PC-9 (cell line): ENCODE measurements at regions not wholly inside any gene's neighbourhood (a gene's known extent, or its start where the extent isn't known, plus 50 kb on each side); places are given as distances from the start of the nearest gene placed in this dataset.
"Not testable (repeated sequence)": the region's sequence is repeated elsewhere in the genome, so short reads cannot be mapped to it uniquely, and the experiment has no call there.

Source experiments
- BruUV-seq: library from RNA; stranded (reverse); fragments of 400-500 nt; replicated peaks from 2 replicates; lab custom pipeline; 2021; lab: Mats Ljungman, UMichigan
- CTCF ChIA-PET: fragments of 300-600 bp; sonication (Branson Sonifier 250); formaldehyde crosslinking; loops from one replicate; lab custom pipeline; 2022; ENCODE audit warnings: antibody characterized with exemption; lab: Charles Lee
- POLR2A ChIA-PET: fragments of 300-600 bp; sonication (Branson Sonifier 250); formaldehyde crosslinking; loops from one replicate; lab custom pipeline; 2022; ENCODE audit warnings: antibody characterized with exemption; ENCODE audit not compliant: unreplicated experiment; lab: Charles Lee
- DNase-seq, 2 experiments: peaks; one replicate each; pipeline versions ENCODE4 v3.0.0 to v3.0.0-alpha.2; 2015 to 2022; ENCODE audit warnings: mixed read lengths in 1 of 2
- H2AFZ ChIP-seq: fragments of 200-600 bp; sonication (generic); 2 replicates; pipeline ENCODE4 v1.8.1; 2017; ENCODE audit warnings: antibody characterized with exemption
- H3F3A ChIP-seq: fragments of 200-600 bp; sonication (generic); 2 replicates; pipeline ENCODE4 v1.8.1; 2017; ENCODE audit warnings: antibody characterized with exemption, mild to moderate bottlenecking, low read depth; ENCODE audit not compliant: insufficient read depth
- H3K27ac ChIP-seq: fragments of 200-600 bp; sonication (generic); 2 replicates; pipeline ENCODE4 v1.6.1; 2016; ENCODE audit warnings: mixed run types
- H3K27me3 ChIP-seq: fragments of 200-600 bp; sonication (generic); 2 replicates; pipeline ENCODE4 v1.6.1; 2016; ENCODE audit warnings: low read depth, mixed run types; ENCODE audit not compliant: insufficient read depth
- H3K36me3 ChIP-seq: fragments of 200-600 bp; sonication (generic); 2 replicates; pipeline ENCODE4 v1.6.1; 2016; ENCODE audit warnings: low read depth, mixed run types
- H3K4me1 ChIP-seq: fragments of 200-600 bp; sonication (generic); replicated peaks from 2 replicates; pipeline ENCODE4 v1.6.1; 2016; ENCODE audit warnings: mixed run types; ENCODE audit not compliant: insufficient read depth
- H3K4me2 ChIP-seq: fragments of 200-600 bp; sonication (generic); 2 replicates; pipeline ENCODE4 v1.6.1; 2017; ENCODE audit warnings: mixed run types
- H3K4me3 ChIP-seq: fragments of 200-600 bp; sonication (generic); 2 replicates; pipeline ENCODE4 v1.6.1; 2016; ENCODE audit warnings: mixed run types
- H3K79me2 ChIP-seq: fragments of 200-600 bp; sonication (generic); 2 replicates; pipeline ENCODE4 v1.6.1; 2017; ENCODE audit warnings: low read depth, mixed run types
- H3K9me2 ChIP-seq: fragments of 200-600 bp; sonication (generic); 2 replicates; pipeline ENCODE4 v1.8.1; 2017; ENCODE audit warnings: mild to moderate bottlenecking; ENCODE audit not compliant: insufficient read depth
- H3K9me3 ChIP-seq: fragments of 200-600 bp; sonication (generic); 2 replicates; pipeline ENCODE4 v1.8.1; 2016; ENCODE audit warnings: low read depth; ENCODE audit not compliant: insufficient read depth
- H4K20me1 ChIP-seq: fragments of 200-600 bp; sonication (generic); 2 replicates; pipeline ENCODE4 v1.8.1; 2017; ENCODE audit not compliant: insufficient read depth
- CTCF ChIP-seq: fragments of 200-600 bp; sonication (generic); conservative IDR thresholded peaks from 2 replicates; pipeline ENCODE4 v1.6.1; 2017; ENCODE audit warnings: mixed run types, antibody characterized with exemption, mild to moderate bottlenecking, moderate library complexity
- EZH2 ChIP-seq: fragments of 200-600 bp; sonication (generic); IDR thresholded peaks from 2 replicates; pipeline ENCODE4 v1.8.0; 2017; ENCODE audit warnings: antibody characterized with exemption, low read depth
- intact Hi-C: fragments of 100-400 bp; cut with micrococcal nuclease; formaldehyde crosslinking; loops from one replicate; pipeline ENCODE4 v1.10.0; 2022; ENCODE audit not compliant: unreplicated experiment

GRCh38 chr6:21756487-21756886 lies 162.9 kb downstream of the SOX4 start:
- Histone ChIP-seq H3K9me2 (no peaks in the 10 kb centered on the region), H3K4me1 (peaks cover 42% of the 10 kb centered on the region), H3F3A (peaks cover 26% of the 10 kb centered on the region; the same call in 1 of the 2 replicates), H3K9me3 (no peaks in the 10 kb centered on the region), H2AFZ (no peak overlapping the region), H3K36me3 (no peaks in the 10 kb centered on the region), H4K20me1 (no peaks in the 10 kb centered on the region), H3K27ac (no peak overlapping the region), H3K79me2 (no peaks in the 10 kb centered on the region), H3K4me3 (no peak overlapping the region), H3K4me2 (no peak overlapping the region), H3K27me3 (no peaks in the 10 kb centered on the region)
- ChIA-PET CTCF (no interaction called here), POLR2A (no interaction called here)
- intact Hi-C loops: no loop called here
- no peak for TF ChIP-seq CTCF
- TF ChIP-seq EZH2: no peak
- no TSS peak for BruUV-seq
- DNase-seq: no peak

- H3K9me3 ChIP-seq, H3K27me3 ChIP-seq, DNase-seq, intact Hi-C loops, H4K20me1 ChIP-seq, H3K36me3 ChIP-seq, BruUV-seq, H3K27ac ChIP-seq, POLR2A ChIA-PET, H2AFZ ChIP-seq, H3K4me3 ChIP-seq, H3K9me2 ChIP-seq, H3K4me2 ChIP-seq, CTCF ChIA-PET, H3K79me2 ChIP-seq: not testable (repeated sequence)
- H3F3A ChIP-seq: peaks cover 17% of the 10 kb centered on the region; the same call in 1 of the 2 replicates
- peaks cover 33% of the 10 kb centered on the region for H3K4me1 ChIP-seq
These were observed 163.8 kb downstream of the SOX4 start for GRCh38 chr6:21757392-21757791.

GRCh38 chr6:21759721-21760120 lies 166.2 kb downstream of the SOX4 start:
- TF ChIP-seq EZH2: no peak
- TF ChIP-seq CTCF: no peak
- Histone ChIP-seq H3K79me2 (no peaks in the 10 kb centered on the region), H3K9me3 (no peaks in the 10 kb centered on the region), H3K9me2 (no peaks in the 10 kb centered on the region), H3K4me3 (no peak overlapping the region), H3K36me3 (no peaks in the 10 kb centered on the region), H3K4me2 (no peak overlapping the region), H3K27ac (no peak overlapping the region), H3F3A (peaks cover 1% of the 10 kb centered on the region; the same call in 1 of the 2 replicates), H2AFZ (no peak overlapping the region; the same call in 1 of the 2 replicates), H4K20me1 (no peaks in the 10 kb centered on the region), H3K27me3 (no peaks in the 10 kb centered on the region), H3K4me1 (peaks cover 13% of the 10 kb centered on the region)
- BruUV-seq: no TSS peak
- POLR2A ChIA-PET: interaction anchor here (0.5 to 0.7 kb wide), 2 partner anchors 89 to 852 kb away, joined by 3 to 11 read pairs; no protein-coding TSS in a partner anchor
- DNase-seq: no peak
- intact Hi-C loops: no loop called here
- CTCF ChIA-PET: interaction anchor here (0.7 kb wide), 1 partner anchor 20 kb away, joined by 13 read pairs; no protein-coding TSS in a partner anchor

GRCh38 chr6:21761053-21761730 lies 167.6 kb downstream of the SOX4 start:
- H2AFZ ChIP-seq, H3K27me3 ChIP-seq, H3K9me2 ChIP-seq, H4K20me1 ChIP-seq, intact Hi-C loops, H3F3A ChIP-seq, H3K27ac ChIP-seq, H3K36me3 ChIP-seq, BruUV-seq, H3K9me3 ChIP-seq, H3K4me3 ChIP-seq, H3K79me2 ChIP-seq, CTCF ChIA-PET, DNase-seq, H3K4me2 ChIP-seq: not testable (repeated sequence)
- POLR2A ChIA-PET: interaction anchor here (0.5 to 0.6 kb wide), 2 partner anchors 149 to 381 kb away, joined by 5 to 22 read pairs; no protein-coding TSS in a partner anchor
- peaks cover 13% of the 10 kb centered on the region for H3K4me1 ChIP-seq
